Gastroesophageal sphincter (tissue), 3 donors: ENCODE measurements at regions not wholly inside any gene's neighbourhood (a gene's known extent, or its start where the extent isn't known, plus 50 kb on each side); places are given as distances from the start of the nearest gene placed in this dataset.

Source experiments
- EP300 ChIP-seq: sonication (generic); formaldehyde crosslinking; IDR thresholded peaks from one replicate; pipeline ENCODE4 v1.6.1; 2017; ENCODE audit warnings: antibody characterized with exemption, mild to moderate bottlenecking
- POLR2A ChIP-seq, 2 donors: fragments of 450-650 bp; IDR thresholded peaks; one replicate each; pipeline ENCODE4 v1.6.1; 2017; ENCODE audit warnings: antibody characterized with exemption in 2 of 2, mild to moderate bottlenecking in 2 of 2, moderate library complexity in 1 of 2
- POLR2AphosphoS5 ChIP-seq: sonication (generic); formaldehyde crosslinking; IDR thresholded peaks from one replicate; pipeline ENCODE4 v1.6.1; 2017; ENCODE audit warnings: antibody characterized with exemption
- TF ChIP-seq, protein P1 (sequence below), 4 experiments: fragments of 200-600 bp in 2 of 4; fragments of 450-650 bp in 2 of 4; sonication (generic) in 1 of 4; IDR thresholded peaks; one replicate each; pipeline ENCODE4 v1.5.1; 2017 to 2019; ENCODE audit warnings: antibody characterized with exemption in 4 of 4, mild to moderate bottlenecking in 2 of 4, moderate library complexity in 2 of 4

DNA sequence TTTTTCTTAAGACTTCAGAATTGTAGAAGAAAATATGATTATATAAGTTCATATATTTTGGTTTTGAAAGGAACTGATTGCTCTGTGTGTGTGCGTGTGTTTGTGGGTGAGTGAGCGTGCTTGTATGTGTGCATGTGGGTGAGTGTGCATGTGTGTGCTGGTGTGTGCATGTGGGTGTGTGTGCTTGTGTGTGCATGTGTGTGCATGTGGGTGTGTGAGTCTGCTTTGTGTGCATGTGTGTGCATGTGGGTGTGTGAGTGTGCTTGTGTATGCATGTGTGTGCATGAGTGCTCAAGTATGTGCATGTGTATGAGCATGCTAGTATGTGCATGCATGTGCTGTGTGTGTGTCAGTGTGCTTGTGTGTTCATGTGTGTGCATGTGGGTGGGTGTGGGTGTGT is 238.5 kb downstream of the CDC5L start:
- TF ChIP-seq POLR2A (IDR thresholded peaks at IDR 0.05) = no peak
- TF ChIP-seq, protein P1, sequence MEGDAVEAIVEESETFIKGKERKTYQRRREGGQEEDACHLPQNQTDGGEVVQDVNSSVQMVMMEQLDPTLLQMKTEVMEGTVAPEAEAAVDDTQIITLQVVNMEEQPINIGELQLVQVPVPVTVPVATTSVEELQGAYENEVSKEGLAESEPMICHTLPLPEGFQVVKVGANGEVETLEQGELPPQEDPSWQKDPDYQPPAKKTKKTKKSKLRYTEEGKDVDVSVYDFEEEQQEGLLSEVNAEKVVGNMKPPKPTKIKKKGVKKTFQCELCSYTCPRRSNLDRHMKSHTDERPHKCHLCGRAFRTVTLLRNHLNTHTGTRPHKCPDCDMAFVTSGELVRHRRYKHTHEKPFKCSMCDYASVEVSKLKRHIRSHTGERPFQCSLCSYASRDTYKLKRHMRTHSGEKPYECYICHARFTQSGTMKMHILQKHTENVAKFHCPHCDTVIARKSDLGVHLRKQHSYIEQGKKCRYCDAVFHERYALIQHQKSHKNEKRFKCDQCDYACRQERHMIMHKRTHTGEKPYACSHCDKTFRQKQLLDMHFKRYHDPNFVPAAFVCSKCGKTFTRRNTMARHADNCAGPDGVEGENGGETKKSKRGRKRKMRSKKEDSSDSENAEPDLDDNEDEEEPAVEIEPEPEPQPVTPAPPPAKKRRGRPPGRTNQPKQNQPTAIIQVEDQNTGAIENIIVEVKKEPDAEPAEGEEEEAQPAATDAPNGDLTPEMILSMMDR (IDR thresholded peaks at IDR 0.05) = no peak
- no peak for TF ChIP-seq POLR2AphosphoS5
- no peak for TF ChIP-seq EP300
